Caco-2 (cell line): ENCODE measurements at regions not wholly inside any gene's neighbourhood (a gene's known extent, or its start where the extent isn't known, plus 50 kb on each side); places are given as distances from the start of the nearest gene placed in this dataset.

Source experiments
- BruUV-seq: library from RNA; stranded (reverse); fragments of 400-500 nt; replicated peaks from 2 replicates; lab custom pipeline; 2021; lab: Mats Ljungman, UMichigan
- CTCF ChIA-PET: fragments of 300-600 bp; sonication (Branson Sonifier 250); formaldehyde crosslinking; loops from one replicate; lab custom pipeline; 2022; ENCODE audit warnings: antibody characterized with exemption; lab: Charles Lee
- POLR2A ChIA-PET: fragments of 300-600 bp; sonication (Branson Sonifier 250); formaldehyde crosslinking; loops from one replicate; lab custom pipeline; 2022; ENCODE audit warnings: antibody characterized with exemption; lab: Charles Lee
- DNase-seq, 2 experiments: peaks; one replicate each; pipeline versions ENCODE4 v3.0.0 to v3.0.0-alpha.2; 2020 to 2022
- H3K27me3 ChIP-seq: replicated peaks from 2 replicates; pipeline ENCODE4 v1.6.0; 2011; ENCODE audit warnings: low read length; ENCODE audit not compliant: control insufficient read depth, insufficient read depth
- H3K36me3 ChIP-seq: 2 replicates; pipeline ENCODE4 v1.5.1; 2011; ENCODE audit warnings: low read length; ENCODE audit not compliant: control insufficient read depth, insufficient read depth
- H3K4me1 ChIP-seq: fragments of 250-450 bp; sonication (Bioruptor Pico); 2 replicates; pipeline ENCODE4 v1.5.1; 2020; ENCODE audit warnings: mild to moderate bottlenecking
- H3K4me3 ChIP-seq: 2 replicates; pipeline ENCODE4 v1.5.1; 2011; ENCODE audit warnings: low read depth, mild to moderate bottlenecking, control low read depth, low read length
- H3K9me3 ChIP-seq: fragments of 250-450 bp; sonication (Bioruptor Pico); 2 replicates; pipeline ENCODE4 v1.5.1; 2020; ENCODE audit warnings: mild to moderate bottlenecking, moderate library complexity
- H3K27ac Mint-ChIP-seq: one replicate; pipeline ENCODE4 v1.8.0; 2022; ENCODE audit warnings: mixed read lengths; ENCODE audit not compliant: unreplicated experiment
- H3K27me3 Mint-ChIP-seq: one replicate; pipeline ENCODE4 v1.8.0; 2022; ENCODE audit warnings: mixed read lengths; ENCODE audit not compliant: insufficient read depth, unreplicated experiment
- H3K36me3 Mint-ChIP-seq: one replicate; pipeline ENCODE4 v1.8.0; 2022; ENCODE audit warnings: mild to moderate bottlenecking, mixed read lengths; ENCODE audit not compliant: insufficient read depth, unreplicated experiment
- H3K4me1 Mint-ChIP-seq: one replicate; pipeline ENCODE4 v1.8.0; 2022; ENCODE audit warnings: low read depth, mixed read lengths; ENCODE audit not compliant: unreplicated experiment
- H3K4me3 Mint-ChIP-seq: one replicate; pipeline ENCODE4 v1.8.0; 2022; ENCODE audit warnings: mild to moderate bottlenecking, moderate library complexity, mixed read lengths; ENCODE audit not compliant: unreplicated experiment
- H3K9me3 Mint-ChIP-seq: one replicate; pipeline ENCODE4 v1.8.0; 2022; ENCODE audit warnings: mixed read lengths; ENCODE audit not compliant: unreplicated experiment
- CTCF ChIP-seq, 2 experiments: fragments of 200-600 bp in 1 of 2; IDR thresholded peaks; 1 replicate in 1 of 2; 2 replicates in 1 of 2; pipeline versions ENCODE4 v1.5.1 to v1.8.0; 2011 to 2022; ENCODE audit warnings: antibody characterized with exemption in 1 of 2, control low read depth in 1 of 2, inconsistent platforms in 1 of 2, low read depth in 1 of 2, low read length in 1 of 2, mild to moderate bottlenecking in 1 of 2, moderate library complexity in 1 of 2; ENCODE audit not compliant: insufficient read depth in 1 of 2, severe bottlenecking in 1 of 2, unreplicated experiment in 1 of 2
- intact Hi-C: fragments of 100-400 bp; cut with micrococcal nuclease; formaldehyde crosslinking; loops from one replicate; pipeline ENCODE4 v1.10.0; 2022; ENCODE audit not compliant: unreplicated experiment

- H3K36me3 ChIP-seq: no peaks in the 10 kb centered on the region
- TF ChIP-seq CTCF (IDR thresholded peaks at IDR 0.05; ENCODE audit: insufficient read depth in 1 of 2, low read depth in 1 of 2, low read length in 1 of 2, severe bottlenecking in 1 of 2, unreplicated experiment in 1 of 2): no peak
- H3K4me1 ChIP-seq: peaks cover 7% of the 10 kb centered on the region; the same call in 1 of the 2 replicates
- no peaks in the 10 kb centered on the region for H3K27me3 ChIP-seq
- BruUV-seq: no TSS peak
- Mint-ChIP-seq H3K27me3 (no peaks in the 10 kb centered on the region), H3K4me1 (no peaks in the 10 kb centered on the region), H3K4me3 (no peak overlapping the region), H3K27ac (no peak overlapping the region), H3K36me3 (no peaks in the 10 kb centered on the region), H3K9me3 (no peaks in the 10 kb centered on the region)
- no peaks in the 10 kb centered on the region for H3K9me3 ChIP-seq
- ChIA-PET POLR2A (no interaction called here), CTCF (no interaction called here)
- no peak for DNase-seq
- intact Hi-C loops: no loop called here
- H3K4me3 ChIP-seq: no peak overlapping the region
Measured at GRCh38 chr2:120418174-120418787, 72.3 kb downstream of the INHBB start.

GRCh38 chr2:120419073-120419472, 73.1 kb downstream of the INHBB start:
- Mint-ChIP-seq H3K4me1 (no peaks in the 10 kb centered on the region), H3K27me3 (no peaks in the 10 kb centered on the region), H3K36me3 (no peaks in the 10 kb centered on the region), H3K27ac (no peak overlapping the region), H3K9me3 (no peaks in the 10 kb centered on the region), H3K4me3 (no peak overlapping the region)
- no peaks in the 10 kb centered on the region for H3K36me3 ChIP-seq
- no peaks in the 10 kb centered on the region for H3K9me3 ChIP-seq
- no peaks in the 10 kb centered on the region for H3K27me3 ChIP-seq
- no peak for TF ChIP-seq CTCF (IDR thresholded peaks at IDR 0.05; ENCODE audit: insufficient read depth in 1 of 2, low read depth in 1 of 2, low read length in 1 of 2, severe bottlenecking in 1 of 2, unreplicated experiment in 1 of 2)
- no peak overlapping the region for H3K4me3 ChIP-seq
- H3K4me1 ChIP-seq: peaks cover 7% of the 10 kb centered on the region; the same call in 1 of the 2 replicates
- BruUV-seq: no TSS peak
- ChIA-PET CTCF (interaction anchor here (0.7 kb wide), 1 partner anchor 15 kb away, joined by 5 read pairs; no protein-coding TSS in a partner anchor), POLR2A (no interaction called here)
- DNase-seq: no peak
- intact Hi-C loops: no loop called here

- H3K27me3 Mint-ChIP-seq: no peaks in the 10 kb centered on the region
- H3K9me3 Mint-ChIP-seq: no peaks in the 10 kb centered on the region
- H3K4me3 ChIP-seq: no peak overlapping the region
- no peaks in the 10 kb centered on the region for H3K9me3 ChIP-seq
- no peak overlapping the region for H3K4me3 Mint-ChIP-seq
- no peak overlapping the region for H3K27ac Mint-ChIP-seq
- peaks cover 7% of the 10 kb centered on the region; the same call in 1 of the 2 replicates for H3K4me1 ChIP-seq
- no peaks in the 10 kb centered on the region for H3K36me3 ChIP-seq
- POLR2A ChIA-PET: interaction anchor here (0.6 kb wide), 1 partner anchor 164 kb away, joined by 4 read pairs; no protein-coding TSS in a partner anchor
- BruUV-seq: no TSS peak
- TF ChIP-seq CTCF (IDR thresholded peaks at IDR 0.05; ENCODE audit: insufficient read depth in 1 of 2, low read depth in 1 of 2, low read length in 1 of 2, severe bottlenecking in 1 of 2, unreplicated experiment in 1 of 2): no peak
- CTCF ChIA-PET: no interaction called here
- H3K36me3 Mint-ChIP-seq: no peaks in the 10 kb centered on the region
- no peaks in the 10 kb centered on the region for H3K4me1 Mint-ChIP-seq
- DNase-seq: no peak
- intact Hi-C loops: no loop called here
- H3K27me3 ChIP-seq: no peaks in the 10 kb centered on the region
Measured at GRCh38 chr2:120419955-120420354, 74.0 kb downstream of the INHBB start.
